IMR-90 (cell line): ENCODE measurements at regions not wholly inside any gene's neighbourhood (a gene's known extent, or its start where the extent isn't known, plus 50 kb on each side); places are given as distances from the start of the nearest gene placed in this dataset.

Experiments used
- ATAC-seq: fragments of 200-7000 bp; cut with Tn5 transposase; 2 replicates; pipeline ENCODE4 v1.9.1; 2020; ENCODE audit warnings: low read depth, mild to moderate bottlenecking, moderate library complexity
- BruUV-seq: library from RNA; stranded (reverse); fragments of 400-500 nt; replicated peaks from 2 replicates; lab custom pipeline; 2021; lab: Mats Ljungman, UMichigan
- CTCF ChIA-PET: fragments of 300-600 bp; formaldehyde crosslinking; extraction: SDS; loops from one replicate; lab custom pipeline; 2021; ENCODE audit warnings: antibody characterized with exemption; lab: Yijun Ruan, JAX
- POLR2A ChIA-PET: fragments of 300-600 bp; sonication (Branson Sonifier 250); formaldehyde crosslinking; loops from one replicate; lab custom pipeline; 2022; ENCODE audit warnings: antibody characterized with exemption; ENCODE audit not compliant: unreplicated experiment; lab: Charles Lee
- DNase-seq: peaks from one replicate; pipeline ENCODE4 v3.0.0; 2013
- H2AFZ ChIP-seq: replicated peaks from 2 replicates; pipeline ENCODE3; 2013; ENCODE audit warnings: low read length, mild to moderate bottlenecking; ENCODE audit not compliant: poor library complexity
- H2AK5ac ChIP-seq: 2 replicates; pipeline ENCODE4 v1.6.1; 2013; ENCODE audit warnings: low read depth, low read length, inconsistent platforms
- H2AK9ac ChIP-seq: replicated peaks from 2 replicates; pipeline ENCODE3; 2013; ENCODE audit warnings: mild to moderate bottlenecking, low read depth, low read length, moderate library complexity; ENCODE audit not compliant: poor library complexity
- H2BK120ac ChIP-seq: 2 replicates; pipeline ENCODE4 v1.6.1; 2013; ENCODE audit warnings: low read depth, low read length, inconsistent platforms
- H2BK15ac ChIP-seq: 3 replicates; pipeline ENCODE4 v1.6.1; 2013; ENCODE audit warnings: low read depth, low read length, inconsistent platforms
- H2BK20ac ChIP-seq: 2 replicates; pipeline ENCODE4 v1.6.1; 2013; ENCODE audit warnings: low read depth, mild to moderate bottlenecking, inconsistent platforms, low read length, moderate library complexity
- H2BK5ac ChIP-seq: 2 replicates; pipeline ENCODE4 v1.6.1; 2013; ENCODE audit warnings: mild to moderate bottlenecking, low read depth, low read length, inconsistent platforms; ENCODE audit not compliant: poor library complexity, severe bottlenecking
- H3K14ac ChIP-seq: replicated peaks from 2 replicates; pipeline ENCODE4 v1.6.1; 2013; ENCODE audit warnings: low read depth, low read length, inconsistent platforms
- H3K18ac ChIP-seq: 2 replicates; pipeline ENCODE4 v1.6.1; 2013; ENCODE audit warnings: low read depth, low read length, control low read depth
- H3K23ac ChIP-seq: 2 replicates; pipeline ENCODE4 v1.6.1; 2013; ENCODE audit warnings: low read depth, low read length, inconsistent platforms
- H3K27ac ChIP-seq: 2 replicates; pipeline ENCODE4 v1.5.1; 2013; ENCODE audit warnings: mild to moderate bottlenecking, control low read depth, low read length; ENCODE audit not compliant: insufficient read depth
- H3K27me3 ChIP-seq: 2 replicates; pipeline ENCODE4 v1.6.1; 2013; ENCODE audit warnings: low read length; ENCODE audit not compliant: control insufficient read depth, insufficient read depth
- H3K36me3 ChIP-seq: 2 replicates; pipeline ENCODE4 v1.6.1; 2013; ENCODE audit warnings: low read length, mixed read lengths; ENCODE audit not compliant: control insufficient read depth, insufficient read depth
- H3K4ac ChIP-seq: 2 replicates; pipeline ENCODE4 v1.6.1; 2013; ENCODE audit warnings: low read depth, low read length, inconsistent platforms
- H3K4me1 ChIP-seq: 2 replicates; pipeline ENCODE4 v1.6.1; 2013; ENCODE audit warnings: low read length, mixed read lengths; ENCODE audit not compliant: control insufficient read depth, insufficient read depth
- H3K4me2 ChIP-seq: 2 replicates; pipeline ENCODE4 v1.6.1; 2013; ENCODE audit warnings: low read depth, mild to moderate bottlenecking, control low read depth, low read length, moderate library complexity
- H3K4me3 ChIP-seq: 2 replicates; pipeline ENCODE4 v1.5.1; 2013; ENCODE audit warnings: low read depth, mild to moderate bottlenecking, control low read depth, low read length, moderate library complexity; ENCODE audit not compliant: insufficient read depth
- H3K56ac ChIP-seq: 2 replicates; pipeline ENCODE4 v1.6.1; 2013; ENCODE audit warnings: low read length, inconsistent platforms; ENCODE audit not compliant: insufficient read depth; ENCODE audit errors: extremely low read depth
- H3K79me1 ChIP-seq, 2 experiments: 2 replicates each; pipeline ENCODE4 v1.6.1; 2013; ENCODE audit warnings: low read length in 2 of 2, inconsistent platforms in 1 of 2, low read depth in 1 of 2
- H3K9ac ChIP-seq: 2 replicates; pipeline ENCODE4 v1.6.1; 2013; ENCODE audit warnings: low read depth, low read length, control low read depth
- H3K9me1 ChIP-seq: 2 replicates; pipeline ENCODE4 v1.6.1; 2013; ENCODE audit warnings: low read length, inconsistent platforms; ENCODE audit not compliant: insufficient read depth
- H3K9me3 ChIP-seq: 2 replicates; pipeline ENCODE4 v1.6.1; 2013; ENCODE audit warnings: low read length; ENCODE audit not compliant: control insufficient read depth, insufficient read depth
- H4K20me1 ChIP-seq: 2 replicates; pipeline ENCODE4 v1.6.1; 2013; ENCODE audit warnings: low read length, inconsistent platforms; ENCODE audit not compliant: insufficient read depth
- H4K5ac ChIP-seq: 2 replicates; pipeline ENCODE4 v1.6.1; 2013; ENCODE audit warnings: mild to moderate bottlenecking, low read depth, low read length, control low read depth
- H4K8ac ChIP-seq, 2 experiments: 2 replicates each; pipeline ENCODE4 v1.6.1; 2013; ENCODE audit warnings: low read depth in 2 of 2, low read length in 2 of 2, control low read depth in 1 of 2, inconsistent platforms in 1 of 2
- H4K91ac ChIP-seq: 2 replicates; pipeline ENCODE4 v1.6.1; 2013; ENCODE audit warnings: low read depth, low read length, inconsistent platforms; ENCODE audit not compliant: insufficient read depth
- CEBPB ChIP-seq: IDR thresholded peaks from 2 replicates; pipeline ENCODE4 v1.6.1; 2012; ENCODE audit warnings: low read depth, low read length, improper control_type of control experiment
- CTCF ChIP-seq: conservative IDR thresholded peaks from 2 replicates; pipeline ENCODE4 v1.5.1; 2012; ENCODE audit warnings: mild to moderate bottlenecking, low read depth, low read length, improper control_type of control experiment
- ELK1 ChIP-seq: fragments of 150-350 bp; IDR thresholded peaks from 2 replicates; pipeline ENCODE4 v1.6.1; 2016; ENCODE audit warnings: low read depth, mild to moderate bottlenecking, low read length, moderate library complexity, borderline replicate concordance
- FOS ChIP-seq: fragments of 150-350 bp; IDR thresholded peaks from 2 replicates; pipeline ENCODE4 v1.6.1; 2016; ENCODE audit warnings: low read depth, low read length
- MAZ ChIP-seq: IDR thresholded peaks from 2 replicates; pipeline ENCODE4 v1.6.1; 2012; ENCODE audit warnings: low read depth, mild to moderate bottlenecking, low read length, improper control_type of control experiment, moderate library complexity, borderline replicate concordance
- MXI1 ChIP-seq: IDR thresholded peaks from 2 replicates; pipeline ENCODE4 v1.6.1; 2012; ENCODE audit warnings: low read depth, mild to moderate bottlenecking, low read length, moderate library complexity, borderline replicate concordance
- POLR2A ChIP-seq: IDR thresholded peaks from 2 replicates; pipeline ENCODE4 v1.6.1; 2012; ENCODE audit warnings: mild to moderate bottlenecking, low read depth, low read length
- RAD21 ChIP-seq: IDR thresholded peaks from 2 replicates; pipeline ENCODE4 v1.6.1; 2012; ENCODE audit warnings: low read length, improper control_type of control experiment
- RCOR1 ChIP-seq: IDR thresholded peaks from 2 replicates; pipeline ENCODE4 v1.6.1; 2012; ENCODE audit warnings: mild to moderate bottlenecking, low read length, improper control_type of control experiment; ENCODE audit not compliant: insufficient replicate concordance
- USF2 ChIP-seq: fragments of 150-350 bp; IDR thresholded peaks from 2 replicates; pipeline ENCODE4 v1.6.1; 2017; ENCODE audit warnings: mild to moderate bottlenecking, antibody characterized with exemption, low read length, low read depth
- whole genome bisulfite sequencing, 2 experiments: methylation state at CpG; one replicate each; pipeline versions ENCODE4 v1.1.5 to v1.1.7; 2013; ENCODE audit warnings: missing lambda C conversion rate in 2 of 2; ENCODE audit not compliant: insufficient read length in 1 of 2; ENCODE audit errors: extremely low coverage in 2 of 2; 5-methylcytosine and 5-hydroxymethylcytosine counted together
- dilution Hi-C: fragments of 300-500 bp; cut with HindIII; formaldehyde crosslinking; loops from one replicate; pipeline ENCODE4 v1.14.3; 2018; ENCODE audit warnings: low sequenced_read_pairs; ENCODE audit not compliant: unreplicated experiment
- in situ Hi-C: fragments of 300-500 bp; cut with MboI; formaldehyde crosslinking; loops from 3 replicates; pipeline ENCODE4 v1.14.3; 2019; ENCODE audit warnings: low sequenced_read_pairs, inconsistent platforms, mixed read lengths
- intact Hi-C: fragments of 100-400 bp; cut with micrococcal nuclease; formaldehyde crosslinking; loops from 2 replicates; pipeline ENCODE4 v1.10.0; 2022

GRCh38 chr18:8972116-8972515 is 130.4 kb upstream of the NDUFV2 start (continued):
- TF ChIP-seq USF2: no peak

- Histone ChIP-seq H3K36me3 (no peaks in the 10 kb centered on the region), H2BK15ac (no peak overlapping the region), H4K8ac (no peak overlapping the region), H2BK20ac (no peak overlapping the region), H2AK5ac (no peak overlapping the region), H4K5ac (no peak overlapping the region), H2BK120ac (no peak overlapping the region), H2AFZ (no peak overlapping the region), H4K91ac (no peak overlapping the region), H3K9me1 (peaks cover 7% of the 10 kb centered on the region; the same call in 1 of the 2 replicates), H3K4me3 (no peak overlapping the region), H3K14ac (no peak overlapping the region), H3K27ac (no peak overlapping the region), H3K4me2 (no peak overlapping the region), H3K9ac (no peak overlapping the region), H3K56ac (no peak overlapping the region), H3K79me1 (no peaks in the 10 kb centered on the region), H2BK5ac (no peak overlapping the region), H3K18ac (no peak overlapping the region), H4K20me1 (no peaks in the 10 kb centered on the region), H3K27me3 (no peaks in the 10 kb centered on the region), H3K9me3 (peaks cover 2% of the 10 kb centered on the region; the same call in 1 of the 2 replicates), H3K4me1 (peaks cover 6% of the 10 kb centered on the region), H2AK9ac (no peak overlapping the region), H3K4ac (no peak overlapping the region), H3K23ac (no peak overlapping the region)
- dilution Hi-C loops: no loop called here
- ChIA-PET POLR2A (no interaction called here), CTCF (no interaction called here)
- TF ChIP-seq MXI1: no peak
- TF ChIP-seq CEBPB: no peak
- TF ChIP-seq ELK1: no peak
- no peak for TF ChIP-seq FOS
- TF ChIP-seq USF2: no peak
- no peak for TF ChIP-seq RCOR1
- no peak for TF ChIP-seq CTCF
- no peak for TF ChIP-seq POLR2A
- TF ChIP-seq MAZ: no peak
- TF ChIP-seq RAD21: no peak
- intact Hi-C loops: no loop called here
- in situ Hi-C loops: no loop called here
- no TSS peak for BruUV-seq
- no peak for DNase-seq
- ATAC-seq: no peak
- WGBS, 2 experiments: no CpG with 5 or more reads among the region's 4 CpGs
Measured at GRCh38 chr18:8974279-8974678, 128.2 kb upstream of the NDUFV2 start.
